AG09319 (cell line): ENCODE measurements at regions not wholly inside any gene's neighbourhood (a gene's known extent, or its start where the extent isn't known, plus 50 kb on each side); places are given as distances from the start of the nearest gene placed in this dataset.

Experiments
- DNase-seq: peaks from one replicate; pipeline ENCODE4 v3.0.0-alpha.2; 2010; ENCODE audit warnings: low read depth; ENCODE audit errors: extremely low read depth
- TF ChIP-seq, protein P1 (sequence below): IDR thresholded peaks from 2 replicates; pipeline ENCODE4 v1.5.1; 2011; ENCODE audit warnings: low read depth, mild to moderate bottlenecking, inconsistent platforms, low read length, moderate library complexity

DNA sequence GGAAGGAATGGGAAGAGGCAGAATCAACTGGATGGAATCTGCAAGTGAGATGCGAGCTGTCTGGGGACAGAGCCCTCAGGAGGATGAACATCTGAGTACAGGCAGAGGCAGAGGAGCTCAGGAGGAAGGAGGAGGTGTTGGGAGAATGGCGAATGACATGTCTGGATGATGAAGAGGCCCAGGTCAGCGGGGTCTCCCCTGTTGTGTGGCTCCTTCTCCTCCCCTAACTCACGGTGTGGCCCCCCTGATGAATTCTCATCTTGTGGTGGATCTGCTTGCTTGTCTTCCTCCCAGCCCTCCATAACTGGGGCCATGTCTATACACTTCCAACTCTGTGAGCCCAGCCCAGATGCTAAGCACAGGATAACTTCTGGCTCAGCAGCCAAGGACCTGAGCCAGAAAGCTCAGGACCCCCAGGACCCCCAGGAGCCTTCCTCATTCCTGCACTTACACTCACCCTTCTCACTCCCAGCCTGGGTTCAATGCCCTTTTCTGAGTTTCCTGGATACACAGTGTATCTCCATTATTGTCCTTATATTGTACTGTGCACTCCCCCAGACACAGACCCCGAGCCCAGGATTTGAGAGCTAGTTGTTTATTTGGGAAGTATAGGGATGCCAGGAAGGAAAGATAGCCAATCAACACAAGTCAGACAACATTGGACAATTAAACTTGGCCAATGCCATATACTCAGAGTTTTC is 678.6 kb upstream of the HS6ST1 start:
- TF ChIP-seq, protein P1, sequence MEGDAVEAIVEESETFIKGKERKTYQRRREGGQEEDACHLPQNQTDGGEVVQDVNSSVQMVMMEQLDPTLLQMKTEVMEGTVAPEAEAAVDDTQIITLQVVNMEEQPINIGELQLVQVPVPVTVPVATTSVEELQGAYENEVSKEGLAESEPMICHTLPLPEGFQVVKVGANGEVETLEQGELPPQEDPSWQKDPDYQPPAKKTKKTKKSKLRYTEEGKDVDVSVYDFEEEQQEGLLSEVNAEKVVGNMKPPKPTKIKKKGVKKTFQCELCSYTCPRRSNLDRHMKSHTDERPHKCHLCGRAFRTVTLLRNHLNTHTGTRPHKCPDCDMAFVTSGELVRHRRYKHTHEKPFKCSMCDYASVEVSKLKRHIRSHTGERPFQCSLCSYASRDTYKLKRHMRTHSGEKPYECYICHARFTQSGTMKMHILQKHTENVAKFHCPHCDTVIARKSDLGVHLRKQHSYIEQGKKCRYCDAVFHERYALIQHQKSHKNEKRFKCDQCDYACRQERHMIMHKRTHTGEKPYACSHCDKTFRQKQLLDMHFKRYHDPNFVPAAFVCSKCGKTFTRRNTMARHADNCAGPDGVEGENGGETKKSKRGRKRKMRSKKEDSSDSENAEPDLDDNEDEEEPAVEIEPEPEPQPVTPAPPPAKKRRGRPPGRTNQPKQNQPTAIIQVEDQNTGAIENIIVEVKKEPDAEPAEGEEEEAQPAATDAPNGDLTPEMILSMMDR = no peak
- DNase-seq = no peak

DNA sequence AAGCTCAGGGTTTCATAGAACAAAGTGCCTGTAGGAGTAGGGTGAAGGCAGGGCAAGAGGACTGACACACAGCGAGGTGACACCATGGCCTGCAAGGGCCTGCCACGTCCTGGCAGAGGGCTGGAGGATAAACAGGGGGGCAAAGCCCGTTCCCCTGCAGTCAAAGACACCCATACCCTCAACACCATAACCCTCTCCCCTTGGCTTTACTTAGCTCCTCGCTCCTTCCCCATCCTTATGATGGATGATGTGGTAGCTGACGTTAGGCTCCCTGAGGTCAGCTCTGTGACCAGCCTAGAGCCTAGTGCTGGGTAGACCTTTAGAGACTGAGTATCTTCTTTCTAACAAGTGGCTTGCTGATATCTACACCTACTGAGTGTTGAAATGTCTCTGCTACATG is 683.3 kb upstream of the HS6ST1 start:
- TF ChIP-seq, protein P1 = no peak
- DNase-seq = no peak

DNA sequence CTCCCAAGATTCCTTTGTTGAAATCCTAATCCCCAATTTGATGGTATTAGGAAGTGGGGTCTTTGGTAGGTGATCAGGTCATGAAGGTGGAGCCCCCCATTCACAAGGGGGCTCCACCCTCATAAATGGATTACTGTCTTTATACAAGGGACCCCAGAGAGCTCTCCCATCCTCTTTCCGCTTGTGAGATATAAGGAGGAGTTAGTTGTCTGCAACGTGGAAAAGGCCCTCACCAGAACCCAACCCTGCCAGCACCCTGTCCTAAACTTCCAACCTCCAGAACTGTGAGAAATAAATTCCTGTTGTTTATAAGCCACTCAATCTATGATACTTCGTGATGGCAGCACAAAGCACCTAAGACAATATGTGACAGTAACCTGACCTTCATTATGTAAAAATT is 684.1 kb upstream of the HS6ST1 start:
- no peak for DNase-seq
- TF ChIP-seq, protein P1 = no peak

DNA sequence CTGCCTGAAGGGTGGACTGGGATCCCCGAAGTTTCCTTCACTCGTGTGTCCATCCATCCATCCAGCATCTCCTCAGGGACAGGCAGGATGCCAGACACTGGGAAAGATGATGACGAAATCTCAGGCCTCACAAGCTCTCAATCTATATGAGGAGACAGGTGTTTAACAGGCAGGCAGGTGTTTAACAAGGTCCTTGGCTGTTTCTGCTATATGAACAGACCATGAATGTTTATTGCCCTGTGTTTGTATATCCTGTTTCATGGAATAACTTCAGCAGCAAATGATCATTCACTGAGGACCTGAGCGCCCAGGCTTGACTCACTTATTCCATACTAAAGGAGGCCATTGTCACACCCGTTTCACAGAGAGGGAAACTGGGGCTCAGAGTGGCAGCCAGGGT is 685.8 kb upstream of the HS6ST1 start:
- DNase-seq = no peak
- TF ChIP-seq, protein P1 = no peak

DNA sequence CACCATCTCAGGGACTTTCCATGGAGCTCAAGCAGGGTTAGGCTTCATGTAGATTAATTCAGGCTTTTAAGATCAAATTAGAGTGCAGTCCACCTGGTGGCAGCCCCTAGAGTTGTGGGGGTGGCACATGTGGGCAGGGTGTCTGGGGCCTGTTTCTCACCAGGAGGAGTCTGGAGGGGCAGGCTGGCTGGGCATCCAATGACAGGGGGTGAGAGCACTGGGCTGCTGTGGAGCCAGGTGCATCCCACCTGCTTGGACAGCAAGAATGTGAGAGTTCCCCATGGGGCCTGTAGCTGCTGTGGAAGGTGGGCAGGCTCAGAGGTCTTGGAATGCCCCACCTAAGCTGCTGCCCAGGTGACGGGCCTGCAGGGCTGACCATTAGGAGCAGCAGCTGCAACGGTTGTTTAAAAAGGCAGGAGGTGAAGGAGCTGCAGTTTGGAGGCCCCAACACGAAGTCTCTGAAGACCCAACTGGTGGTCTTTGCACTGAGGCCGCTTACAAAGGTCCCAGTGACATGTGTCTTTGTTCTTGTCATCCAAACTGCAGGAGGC is 686.3 kb upstream of the HS6ST1 start:
- DNase-seq = no peak
- TF ChIP-seq, protein P1 = no peak

DNA sequence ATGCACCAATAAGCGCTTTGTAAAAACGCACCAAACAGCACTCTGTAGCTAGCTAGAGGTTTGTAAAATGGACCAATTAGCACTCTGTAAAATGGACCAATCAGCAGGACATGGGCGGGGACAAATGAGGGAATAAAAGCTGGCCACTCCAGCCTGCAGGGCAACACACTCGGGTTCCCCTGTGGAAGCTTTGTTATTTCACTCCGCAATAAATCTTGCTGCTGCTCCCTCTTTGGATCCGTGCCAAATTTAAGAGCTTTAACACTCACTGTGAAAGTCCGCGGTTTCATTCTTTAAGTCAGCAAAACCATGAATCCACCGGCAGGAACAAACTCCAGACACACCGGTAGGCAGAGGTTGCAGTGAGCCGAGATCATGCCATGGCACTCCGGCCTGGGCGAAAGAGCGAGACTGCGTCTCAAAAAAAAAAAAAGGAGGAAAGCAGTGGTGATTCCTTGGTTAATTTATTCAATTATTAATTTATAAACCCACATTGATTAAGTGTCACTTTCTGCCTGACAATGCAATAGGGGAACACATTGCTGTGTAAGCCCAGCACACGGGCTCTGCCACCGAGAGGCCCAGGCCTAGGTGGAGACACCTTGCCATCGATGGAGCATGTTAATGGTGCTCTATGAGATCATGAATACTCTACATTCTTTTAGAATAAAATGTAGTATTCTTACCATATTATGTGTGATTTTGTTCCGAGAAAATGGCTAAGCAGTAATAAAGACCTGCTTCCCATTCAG is 687.6 kb upstream of the HS6ST1 start:
- DNase-seq = no peak
- TF ChIP-seq, protein P1 = no peak

DNA sequence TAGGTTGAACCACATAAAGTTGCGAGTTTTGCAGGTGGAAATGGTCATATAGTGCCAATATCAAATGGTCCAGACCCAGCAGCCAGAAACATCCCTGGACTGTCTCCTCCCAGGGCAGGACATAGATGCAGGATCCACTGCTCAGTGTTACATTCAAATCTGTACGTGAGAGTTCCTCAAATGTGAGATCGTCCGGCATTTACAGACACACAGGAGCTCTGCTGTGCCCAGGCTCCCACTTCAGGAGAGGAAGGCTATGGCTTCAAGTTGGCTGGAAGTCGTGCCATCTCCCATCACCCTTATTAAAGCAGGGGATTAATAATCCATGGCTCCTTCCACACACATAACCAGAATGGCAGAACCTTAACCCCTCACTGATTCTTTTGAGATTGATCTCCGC is 688.2 kb upstream of the HS6ST1 start:
- no peak for DNase-seq
- TF ChIP-seq, protein P1 = no peak
